DMS 273 (cell line): ENCODE measurements at regions not wholly inside any gene's neighbourhood (a gene's known extent, or its start where the extent isn't known, plus 50 kb on each side); places are given as distances from the start of the nearest gene placed in this dataset.

ENCODE experiments used
- DNase-seq: peaks from one replicate; lab custom pipeline; 2025; ENCODE audit not compliant: unreplicated experiment; lab: John Stamatoyannopoulos, UW

- peak; percentile 3 for DNase-seq
Measured at GRCh38 chrX:36436361-36436760, 516.8 kb downstream of the CFAP47 start.

DNA sequence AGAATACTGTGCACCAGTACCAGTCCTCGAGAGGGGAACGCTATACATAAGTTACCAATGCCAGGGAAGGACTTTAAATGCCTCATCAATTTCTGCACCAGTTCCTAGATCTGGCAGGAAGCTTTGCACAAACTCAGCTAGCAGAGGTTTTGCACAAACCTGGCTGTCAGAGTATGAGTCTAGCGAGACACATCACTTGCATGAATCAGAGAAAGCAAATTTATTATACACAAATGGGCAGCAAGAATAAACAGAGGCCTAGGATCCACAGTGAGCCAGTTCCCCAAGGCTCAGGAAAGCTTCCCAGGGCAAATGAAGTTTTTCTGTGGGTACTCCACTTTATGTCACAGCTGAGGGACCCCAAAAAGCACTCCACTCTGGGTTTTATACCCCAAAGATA is 523.5 kb downstream of the CFAP47 start:
- no peak for DNase-seq

- no peak for DNase-seq
Measured at GRCh38 chrX:36445566-36445965, 526.0 kb downstream of the CFAP47 start.

GRCh38 chrX:36462142-36462541 is 542.6 kb downstream of the CFAP47 start:
- DNase-seq = no peak

GRCh38 chrX:36480441-36480990 is 527.6 kb upstream of the FAM47C start:
- no peak for DNase-seq

DNA sequence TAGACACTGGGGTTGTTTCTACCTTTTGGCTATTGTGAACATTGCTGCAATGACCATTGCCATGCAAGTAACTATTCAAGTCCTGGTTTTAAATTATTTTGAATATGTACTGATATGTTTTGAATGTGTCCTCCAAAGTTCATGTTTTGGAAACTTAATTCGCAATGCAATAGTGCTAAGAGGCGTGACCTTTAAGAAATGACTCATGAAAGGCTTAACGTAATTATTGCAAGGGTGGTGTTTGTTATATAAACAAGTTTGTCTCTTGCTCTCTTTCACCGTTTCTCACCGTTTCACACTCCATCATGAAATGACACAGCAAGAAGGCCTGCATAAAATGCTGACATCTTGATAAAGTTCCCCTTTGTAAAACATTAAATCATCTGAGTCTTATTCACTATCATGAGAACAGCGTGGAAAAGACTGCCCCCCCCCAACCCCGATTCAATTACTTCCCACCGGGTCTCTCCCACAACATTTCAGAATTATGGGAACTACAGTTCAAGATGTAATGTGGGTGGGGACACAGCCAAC is 506.9 kb upstream of the FAM47C start:
- no peak for DNase-seq

GRCh38 chrX:36504625-36505024 is 503.5 kb upstream of the FAM47C start:
- DNase-seq = no peak

DNA sequence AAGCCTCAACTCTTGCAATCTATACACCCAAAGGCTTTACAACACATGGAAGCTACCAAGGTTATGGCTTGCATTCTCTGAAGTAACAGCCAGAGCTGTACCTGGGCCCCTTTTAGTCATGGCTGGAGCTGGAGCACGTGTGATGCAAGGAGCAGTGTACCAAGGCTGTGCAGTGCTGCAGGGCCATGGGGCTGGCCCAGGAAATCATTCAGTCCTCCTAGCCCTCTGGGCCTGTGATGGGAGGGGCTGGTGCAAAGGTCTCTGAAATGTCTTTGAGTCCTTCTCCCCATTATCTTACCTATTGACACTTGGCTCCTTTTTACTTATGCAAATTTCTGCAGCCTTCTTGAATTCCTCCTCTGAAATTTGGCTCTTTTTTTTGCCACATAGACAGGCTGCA is 500.1 kb upstream of the FAM47C start:
- DNase-seq = no peak

DNA sequence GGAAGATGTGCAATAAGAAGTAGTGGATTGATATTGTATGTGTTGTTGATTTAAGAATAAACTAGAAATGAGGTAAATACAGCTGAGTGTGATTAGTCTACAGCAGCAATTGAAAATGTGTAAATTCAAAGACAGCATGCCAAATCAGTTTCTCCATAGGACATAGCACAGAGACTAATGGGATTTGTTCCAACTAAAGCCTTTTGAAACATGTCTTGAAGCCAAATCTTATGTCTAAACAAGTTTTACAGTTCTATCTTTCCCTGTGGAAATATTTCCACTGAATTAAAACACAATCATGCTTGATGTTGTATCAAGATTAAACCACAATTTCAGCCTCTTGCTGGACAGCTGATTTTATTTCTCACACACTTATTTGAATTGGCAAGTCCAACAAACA is 497.4 kb upstream of the FAM47C start:
- DNase-seq = no peak

DNA sequence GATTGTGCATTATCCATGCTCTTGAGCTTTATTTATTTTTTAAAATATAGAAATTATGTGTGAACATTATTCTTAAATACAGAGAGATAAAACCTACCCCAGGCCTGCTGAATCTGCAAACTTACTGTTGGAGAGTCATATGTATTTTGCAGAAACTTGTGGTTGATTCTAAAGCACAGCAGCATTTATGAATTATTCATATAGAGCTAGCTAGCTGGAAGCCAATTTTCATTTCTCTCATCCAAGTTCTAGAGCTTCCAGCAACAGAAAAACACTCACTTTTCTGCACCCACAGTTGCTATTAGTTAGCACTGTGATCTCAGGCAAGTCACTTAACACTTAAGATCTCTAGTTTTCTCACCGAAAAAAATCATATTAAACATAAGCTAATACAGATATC is 479.5 kb upstream of the FAM47C start:
- no peak for DNase-seq

DNA sequence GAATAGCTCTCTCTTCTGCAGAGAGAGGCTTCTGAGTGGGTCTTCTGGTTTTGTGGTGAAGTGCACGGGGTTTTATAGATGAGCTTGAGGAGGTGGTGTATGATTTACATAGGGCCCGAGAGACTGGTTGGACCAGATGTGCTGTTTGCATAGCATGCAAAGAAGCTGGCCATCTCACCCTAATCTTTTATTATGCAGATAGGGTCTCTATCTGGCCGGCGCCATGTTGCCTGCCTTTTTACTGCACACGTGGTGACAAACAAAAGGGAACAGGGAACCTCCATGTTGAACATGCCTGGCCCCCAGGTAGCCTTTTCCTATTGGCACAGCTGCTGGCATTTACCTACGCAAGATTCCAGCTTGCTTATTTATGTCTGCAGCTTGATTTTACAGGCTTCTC is 473.3 kb upstream of the FAM47C start:
- no peak for DNase-seq

DNA sequence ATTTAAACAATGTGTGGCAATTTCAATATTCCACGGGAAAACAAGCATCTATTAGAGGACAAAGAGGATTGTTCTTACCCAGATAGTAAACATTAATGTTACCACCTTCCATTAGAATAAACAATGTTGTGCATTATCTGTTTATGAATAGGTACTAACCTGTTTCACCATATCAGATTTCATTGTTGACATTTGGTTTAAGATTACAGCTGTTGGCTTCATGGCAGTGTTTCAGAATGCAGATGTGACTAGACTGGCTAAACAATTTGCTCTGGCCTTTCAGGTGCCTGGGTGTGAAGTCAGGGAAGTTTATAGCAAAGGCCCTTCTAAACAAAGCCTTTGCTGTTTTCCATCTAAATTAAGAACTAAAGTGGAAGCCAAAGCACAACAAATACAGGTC is 464.7 kb upstream of the FAM47C start:
- DNase-seq = no peak

- DNase-seq = no peak
Measured at GRCh38 chrX:36562986-36563385, 445.2 kb upstream of the FAM47C start.

DNA sequence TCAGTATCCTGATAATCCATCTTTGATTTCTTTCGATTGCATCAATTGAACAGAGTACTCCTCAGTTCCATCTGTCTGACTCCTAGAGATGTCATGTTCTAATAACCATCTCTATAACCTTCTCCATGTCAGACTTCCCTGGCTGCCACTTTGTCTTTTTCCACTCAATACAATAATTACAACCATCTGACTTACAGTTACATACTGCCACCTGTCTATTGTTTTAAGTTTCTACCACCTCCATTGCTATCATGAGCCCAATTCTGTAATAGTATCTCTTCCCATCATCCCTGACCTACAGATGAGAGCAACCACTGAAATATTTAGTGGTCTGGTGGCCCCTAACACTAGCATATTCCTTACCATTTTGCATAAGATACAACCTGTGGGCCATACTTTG is 439.2 kb upstream of the FAM47C start:
- no peak for DNase-seq

GRCh38 chrX:36573720-36574119 is 434.4 kb upstream of the FAM47C start:
- DNase-seq = no peak

DNA sequence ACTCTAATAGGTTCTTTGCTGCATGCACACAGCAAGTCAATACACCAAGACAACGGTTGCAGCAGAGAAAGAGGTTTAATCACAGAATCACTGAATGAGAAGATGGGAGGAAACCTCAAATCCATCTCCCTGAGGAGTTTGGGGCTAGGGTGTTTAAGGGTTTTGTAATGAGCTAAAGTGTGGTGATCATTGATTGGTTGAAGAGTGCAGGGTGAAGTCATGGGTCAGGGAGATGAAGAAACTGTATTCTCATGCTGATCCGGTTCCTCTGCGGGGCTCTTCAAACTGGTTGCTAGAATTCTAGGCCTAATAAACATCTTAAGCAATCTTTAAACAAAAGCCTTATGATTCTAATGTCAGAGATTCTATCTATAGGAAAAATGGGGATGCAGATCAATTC is 432.5 kb upstream of the FAM47C start:
- DNase-seq = no peak

DNA sequence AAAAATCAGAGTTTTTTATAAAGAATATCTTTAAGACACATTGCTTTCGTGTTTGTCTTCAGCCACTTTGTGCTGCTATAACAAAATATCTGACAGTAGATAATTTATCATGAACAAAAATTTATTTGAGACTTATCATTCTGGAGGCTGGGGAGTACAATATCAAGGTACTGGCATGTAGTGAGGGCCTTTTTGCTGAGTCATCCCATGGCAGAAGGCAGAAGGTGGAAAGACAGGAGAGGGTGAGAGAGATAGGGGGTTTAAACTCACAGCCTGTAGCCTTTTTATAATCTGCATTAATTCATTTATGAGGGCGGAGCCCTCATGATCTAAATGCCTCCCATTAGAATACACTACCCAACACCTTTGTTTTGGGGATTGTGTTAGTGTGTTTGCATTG is 431.2 kb upstream of the FAM47C start:
- no peak for DNase-seq

GRCh38 chrX:36581030-36581429 is 427.1 kb upstream of the FAM47C start:
- DNase-seq = peak; percentile 10

- DNase-seq = no peak
Measured at GRCh38 chrX:36583674-36584073, 424.5 kb upstream of the FAM47C start.

DNA sequence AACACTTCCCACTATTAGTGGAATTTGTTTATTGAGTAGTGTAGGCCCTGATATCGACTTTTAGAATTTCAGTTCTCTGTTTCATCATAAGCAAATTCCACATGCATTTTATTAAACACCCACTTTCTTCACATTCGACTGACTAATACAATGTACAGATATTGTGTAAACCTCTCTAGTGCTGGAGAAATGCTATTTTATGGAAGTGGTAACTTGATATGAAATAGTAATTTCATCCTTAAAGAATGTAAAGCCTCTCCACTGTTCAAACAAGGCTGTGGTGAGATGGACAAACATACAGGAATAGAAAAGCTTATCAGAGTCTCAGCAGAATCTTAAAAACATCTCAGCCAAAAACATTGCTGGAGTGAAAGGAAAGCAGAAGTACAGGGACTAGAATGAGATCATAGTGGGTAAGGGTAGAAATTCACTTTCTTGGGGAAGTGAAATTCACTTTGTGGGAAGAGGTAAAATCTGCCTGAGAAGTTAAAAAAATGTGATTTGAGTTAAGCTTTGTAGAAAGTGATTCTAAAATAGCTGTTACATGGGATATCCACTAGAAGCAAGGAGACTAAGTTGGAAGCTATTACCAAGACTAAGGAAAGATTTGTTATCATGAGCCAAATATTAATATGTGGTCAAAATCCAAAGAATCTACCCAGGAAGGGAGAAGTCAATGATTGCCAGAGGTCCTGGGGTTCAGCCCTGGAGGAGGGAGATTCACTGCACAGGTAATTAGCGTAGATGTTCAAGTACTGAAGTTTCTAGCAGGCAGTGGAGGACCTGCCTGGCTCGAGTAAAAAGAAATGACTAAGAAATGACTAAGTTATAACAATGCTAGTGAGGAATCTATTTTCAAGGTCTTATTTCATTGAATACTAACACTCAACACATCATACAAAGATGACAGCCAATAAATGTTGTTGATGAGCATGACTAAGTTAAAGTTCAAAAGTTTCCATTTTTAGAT is 398.3 kb upstream of the FAM47C start:
- DNase-seq = no peak

DNA sequence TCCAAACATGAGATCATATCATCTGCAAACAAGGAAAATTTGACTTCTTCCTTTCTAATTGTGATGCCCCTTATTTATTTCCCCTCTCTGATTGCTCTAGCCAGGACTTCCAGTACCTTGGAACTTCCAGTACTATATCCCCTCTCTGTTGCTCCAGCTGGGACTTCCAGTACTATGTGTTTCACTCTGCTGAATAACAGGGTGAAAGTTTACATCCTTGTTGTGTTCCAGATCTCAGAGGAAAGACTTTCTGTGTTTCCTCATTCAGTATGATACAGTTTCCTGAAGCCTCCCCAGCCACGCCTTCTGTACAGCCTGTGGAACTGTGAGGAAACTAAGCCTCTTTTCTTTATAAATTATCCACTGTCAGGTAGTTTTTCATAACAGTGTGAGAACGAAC is 381.3 kb upstream of the FAM47C start:
- no peak for DNase-seq

GRCh38 chrX:36640232-36640631 is 367.9 kb upstream of the FAM47C start:
- no peak for DNase-seq
